HCT116 (cell line): ENCODE measurements at regions not wholly inside any gene's neighbourhood (a gene's known extent, or its start where the extent isn't known, plus 50 kb on each side); places are given as distances from the start of the nearest gene placed in this dataset.

Experiments used
- CTCF ChIP-seq, 3 experiments: fragments of 200-600 bp in 1 of 3; sonication (generic) in 1 of 3; IDR thresholded peaks in 2 of 3; conservative IDR thresholded peaks in 1 of 3; 2 replicates each; pipeline ENCODE4 v1.5.1; 2012 to 2017; ENCODE audit warnings: low read depth in 2 of 3, low read length in 2 of 3, antibody characterized with exemption in 1 of 3, borderline replicate concordance in 1 of 3, control low read depth in 1 of 3, mild to moderate bottlenecking in 1 of 3, mixed read lengths in 1 of 3, mixed run types in 1 of 3, moderate library complexity in 1 of 3; ENCODE audit not compliant: insufficient read depth in 1 of 3
- EZH2 ChIP-seq: fragments of 200-600 bp; sonication (generic); IDR thresholded peaks from 2 replicates; pipeline ENCODE4 v1.6.1; 2017; ENCODE audit warnings: antibody characterized with exemption, mixed run types
- MAX ChIP-seq: IDR thresholded peaks from 2 replicates; pipeline ENCODE4 v1.6.1; 2012
- POLR2A ChIP-seq: IDR thresholded peaks from 2 replicates; pipeline ENCODE4 v1.7.0; 2011; ENCODE audit warnings: borderline replicate concordance; ENCODE audit not compliant: insufficient read depth, insufficient read length; ENCODE audit errors: extremely low read depth

- TF ChIP-seq POLR2A = no peak
- no peak for TF ChIP-seq CTCF (IDR thresholded peaks at IDR 0.05 in 2 of 3, conservative IDR thresholded peaks at IDR 0.05 in 1 of 3; ENCODE audit: borderline replicate concordance in 1 of 3, insufficient read depth in 1 of 3, low read depth in 2 of 3, low read length in 2 of 3)
- TF ChIP-seq EZH2 = no peak
- no peak for TF ChIP-seq MAX
Measured at GRCh38 chr21:24552491-24552890, 1054.8 kb downstream of the MRPL39 start.
